GM18502 (cell line): ENCODE measurements at regions not wholly inside any gene's neighbourhood (a gene's known extent, or its start where the extent isn't known, plus 50 kb on each side); places are given as distances from the start of the nearest gene placed in this dataset.
"Not testable (repeated sequence)": the region's sequence is repeated elsewhere in the genome, so short reads cannot be mapped to it uniquely, and the experiment has no call there.

Experiments
- ATAC-seq: cut with Tn5 transposase; IDR thresholded peaks from one replicate; pipeline ENCODE4 v1.9.1; 2021; ENCODE audit warnings: mild to moderate bottlenecking; ENCODE audit not compliant: unreplicated experiment, poor library complexity

GRCh38 chr2:47728551-47728950 is 54.4 kb upstream of the MSH6 start:
- ATAC-seq: no peak

- no peak for ATAC-seq
Measured at GRCh38 chr2:47727956-47728355, 55.0 kb upstream of the MSH6 start.

- not testable (repeated sequence) for ATAC-seq
Measured at GRCh38 chr2:47726978-47727377, 56.0 kb upstream of the MSH6 start.

GRCh38 chr2:47725808-47726207 is 57.1 kb upstream of the MSH6 start:
- no peak for ATAC-seq

GRCh38 chr2:47724221-47724981 is 58.5 kb upstream of the MSH6 start:
- ATAC-seq: peak; percentile 92

GRCh38 chr2:47721296-47721695 is 61.6 kb upstream of the MSH6 start:
- ATAC-seq: no peak

- ATAC-seq: no peak
Measured at GRCh38 chr2:47720559-47720958, 62.4 kb upstream of the MSH6 start.

- no peak for ATAC-seq
Measured at GRCh38 chr2:47720036-47720435, 62.9 kb upstream of the MSH6 start.

- peak; percentile 71 for ATAC-seq
Measured at GRCh38 chr2:47719099-47719498, 63.8 kb upstream of the MSH6 start.

- ATAC-seq: not testable (repeated sequence)
Measured at GRCh38 chr2:47716307-47716706, 66.6 kb upstream of the MSH6 start.

- ATAC-seq: no peak
Measured at GRCh38 chr2:47715552-47715951, 67.4 kb upstream of the MSH6 start.

- peak; percentile 87 for ATAC-seq
Measured at GRCh38 chr2:47708801-47709499, 74.0 kb upstream of the MSH6 start.

- ATAC-seq: no peak
Measured at GRCh38 chr2:47704287-47704686, 78.7 kb upstream of the MSH6 start.

GRCh38 chr2:47699533-47700215 is 83.3 kb upstream of the MSH6 start:
- no peak for ATAC-seq

GRCh38 chr2:47698436-47698972 is 84.4 kb upstream of the MSH6 start:
- not testable (repeated sequence) for ATAC-seq

- not testable (repeated sequence) for ATAC-seq
Measured at GRCh38 chr2:47697681-47698435, 85.1 kb upstream of the MSH6 start.

GRCh38 chr2:47697000-47697601 is 85.8 kb upstream of the MSH6 start:
- ATAC-seq: peak; percentile 89

- ATAC-seq: no peak
Measured at GRCh38 chr2:47696478-47696831, 86.5 kb upstream of the MSH6 start.

- ATAC-seq: no peak
Measured at GRCh38 chr2:47695800-47696477, 87.0 kb upstream of the MSH6 start.
